ENCODE measurements at regions not wholly inside any gene's neighbourhood (a gene's known extent, or its start where the extent isn't known, plus 50 kb on each side); places are given as distances from the start of the nearest gene placed in this dataset.

GRCh38 chr10:8618834-8619233 lies 564.3 kb downstream of the GATA3 start:
- no peak for ATAC-seq
- TF ChIP-seq PPARA (CRISPR knock-in tag; IDR thresholded peaks at IDR 0.05; ENCODE audit: borderline replicate concordance) = no peak
- TF ChIP-seq RARB (CRISPR knock-in tag; IDR thresholded peaks at IDR 0.05) = no peak
- no peak for TF ChIP-seq CSRNP3 (CRISPR knock-in tag; IDR thresholded peaks at IDR 0.05)
- TF ChIP-seq CREB5 (CRISPR knock-in tag; IDR thresholded peaks at IDR 0.05; ENCODE audit: low read depth) = no peak
- TF ChIP-seq ARNTL (CRISPR knock-in tag; IDR thresholded peaks at IDR 0.05; ENCODE audit: borderline replicate concordance, low read depth) = no peak
- no peak for TF ChIP-seq ZFP30 (CRISPR knock-in tag; IDR thresholded peaks at IDR 0.05)
- TF ChIP-seq POU6F1 (CRISPR knock-in tag; IDR thresholded peaks at IDR 0.05; ENCODE audit: borderline replicate concordance, low read depth) = no peak
- no peak for TF ChIP-seq CSDC2 (CRISPR knock-in tag; IDR thresholded peaks at IDR 0.05)
- TF ChIP-seq ZNF70 (CRISPR knock-in tag; IDR thresholded peaks at IDR 0.05) = no peak
- no peak for TF ChIP-seq GLIS3 (CRISPR knock-in tag; IDR thresholded peaks at IDR 0.05)
- no peak for TF ChIP-seq TOX (CRISPR knock-in tag; IDR thresholded peaks at IDR 0.05; ENCODE audit: borderline replicate concordance)

GRCh38 chr10:8628351-8628750 lies 573.9 kb downstream of the GATA3 start:
- ATAC-seq = no peak
- TF ChIP-seq PPARA (CRISPR knock-in tag; IDR thresholded peaks at IDR 0.05; ENCODE audit: borderline replicate concordance) (no peak), ZNF565 (CRISPR knock-in tag; conservative IDR thresholded peaks at IDR 0.05; ENCODE audit: low read depth) (no peak)

GRCh38 chr10:8633909-8634308 lies 579.4 kb downstream of the GATA3 start:
- TF ChIP-seq ESRRG (CRISPR knock-in tag; IDR thresholded peaks at IDR 0.05) (no peak), ZC3H10 (CRISPR knock-in tag; IDR thresholded peaks at IDR 0.05) (no peak), PATZ1 (CRISPR knock-in tag; IDR thresholded peaks at IDR 0.05; ENCODE audit: borderline replicate concordance) (no peak), TSHZ2 (CRISPR knock-in tag; IDR thresholded peaks at IDR 0.05) (no peak), POU6F1 (CRISPR knock-in tag; IDR thresholded peaks at IDR 0.05; ENCODE audit: borderline replicate concordance, low read depth) (no peak), ZNF8 (CRISPR knock-in tag; IDR thresholded peaks at IDR 0.05) (no peak), ZFP3 (CRISPR knock-in tag; IDR thresholded peaks at IDR 0.05) (no peak), OSR1 (CRISPR knock-in tag; IDR thresholded peaks at IDR 0.05) (no peak), SNAI2 (CRISPR knock-in tag; IDR thresholded peaks at IDR 0.05) (no peak), ARNTL (CRISPR knock-in tag; IDR thresholded peaks at IDR 0.05; ENCODE audit: borderline replicate concordance, low read depth) (no peak), GLIS3 (CRISPR knock-in tag; IDR thresholded peaks at IDR 0.05) (no peak), ZFP30 (CRISPR knock-in tag; IDR thresholded peaks at IDR 0.05) (no peak), ISL1 (CRISPR knock-in tag; IDR thresholded peaks at IDR 0.05) (no peak), TOX (CRISPR knock-in tag; IDR thresholded peaks at IDR 0.05; ENCODE audit: borderline replicate concordance) (no peak), RARB (CRISPR knock-in tag; IDR thresholded peaks at IDR 0.05) (no peak), PPARA (CRISPR knock-in tag; IDR thresholded peaks at IDR 0.05; ENCODE audit: borderline replicate concordance) (no peak)
- no peak for ATAC-seq
